ENCODE measurements at regions not wholly inside any gene's neighbourhood (a gene's known extent, or its start where the extent isn't known, plus 50 kb on each side); places are given as distances from the start of the nearest gene placed in this dataset.
"Not testable (repeated sequence)": the region's sequence is repeated elsewhere in the genome, so short reads cannot be mapped to it uniquely, and the experiment has no call there.

- DNase-seq (ENCODE audit: extremely low spot score): no peak
- ChIA-PET POLR2A (no interaction called here), CTCF (no interaction called here)
- TF ChIP-seq ELF4 (IDR thresholded peaks at IDR 0.05) (no peak), L3MBTL2 (conservative IDR thresholded peaks at IDR 0.05) (no peak), HDGF (IDR thresholded peaks at IDR 0.05; ENCODE audit: borderline replicate concordance) (no peak), FOXA1 (IDR thresholded peaks at IDR 0.05) (no peak), SUZ12 (IDR thresholded peaks at IDR 0.05) (no peak), TARDBP (IDR thresholded peaks at IDR 0.05) (no peak), FOXK2 (IDR thresholded peaks at IDR 0.05) (no peak)
Observed at GRCh38 chrX:98296129-98296528, 1412.4 kb downstream of the RPA4 start.

- POLR2A ChIA-PET: no interaction called here
- TF ChIP-seq PKNOX1 (IDR thresholded peaks at IDR 0.05) (no peak), FOXA1 (IDR thresholded peaks at IDR 0.05) (no peak), LEF1 (IDR thresholded peaks at IDR 0.05; ENCODE audit: borderline replicate concordance) (no peak), ELF4 (IDR thresholded peaks at IDR 0.05) (no peak), ZNF384 (IDR thresholded peaks at IDR 0.05) (no peak), BHLHE40 (IDR thresholded peaks at IDR 0.05; ENCODE audit: borderline replicate concordance) (no peak), TARDBP (IDR thresholded peaks at IDR 0.05) (no peak), SUZ12 (IDR thresholded peaks at IDR 0.05) (no peak), HDGF (IDR thresholded peaks at IDR 0.05; ENCODE audit: borderline replicate concordance) (no peak), SP1 (IDR thresholded peaks at IDR 0.05) (no peak), NFRKB (IDR thresholded peaks at IDR 0.05) (no peak), CTBP1 (IDR thresholded peaks at IDR 0.05; ENCODE audit: borderline replicate concordance) (no peak), FOXM1 (IDR thresholded peaks at IDR 0.05; ENCODE audit: borderline replicate concordance) (no peak), ARNT (IDR thresholded peaks at IDR 0.05) (no peak), FOXK2 (IDR thresholded peaks at IDR 0.05) (no peak), L3MBTL2 (conservative IDR thresholded peaks at IDR 0.05) (no peak)
- CTCF ChIA-PET: no interaction called here
- DNase-seq (ENCODE audit: extremely low spot score): no peak
Observed at GRCh38 chrX:98299785-98300184, 1416.1 kb downstream of the RPA4 start.

GRCh38 chrX:98300536-98300935, 1416.8 kb downstream of the RPA4 start:
- CTCF ChIA-PET; DNase-seq (ENCODE audit: extremely low spot score); POLR2A ChIA-PET: not testable (repeated sequence)

GRCh38 chrX:98331407-98331806, 1447.7 kb downstream of the RPA4 start:
- DNase-seq (ENCODE audit: extremely low spot score): no peak
- no peak for TF ChIP-seq HDGF (IDR thresholded peaks at IDR 0.05; ENCODE audit: borderline replicate concordance)
- no peak for TF ChIP-seq SP1 (IDR thresholded peaks at IDR 0.05)
- no peak for TF ChIP-seq FOXA1 (IDR thresholded peaks at IDR 0.05)
- no peak for TF ChIP-seq LEF1 (IDR thresholded peaks at IDR 0.05; ENCODE audit: borderline replicate concordance)
- no peak for TF ChIP-seq BHLHE40 (IDR thresholded peaks at IDR 0.05; ENCODE audit: borderline replicate concordance)
- no peak for TF ChIP-seq NFRKB (IDR thresholded peaks at IDR 0.05)
- no peak for TF ChIP-seq CTBP1 (IDR thresholded peaks at IDR 0.05; ENCODE audit: borderline replicate concordance)
- CTCF ChIA-PET: no interaction called here
- POLR2A ChIA-PET: no interaction called here

GRCh38 chrX:98338544-98338943, 1454.8 kb downstream of the RPA4 start:
- no peak for DNase-seq (ENCODE audit: extremely low spot score)
- ChIA-PET POLR2A (no interaction called here), CTCF (no interaction called here)
- TF ChIP-seq SUZ12 (IDR thresholded peaks at IDR 0.05): no peak
- no peak for TF ChIP-seq FOXA1 (IDR thresholded peaks at IDR 0.05)
- no peak for TF ChIP-seq TARDBP (IDR thresholded peaks at IDR 0.05)
- no peak for TF ChIP-seq ARNT (IDR thresholded peaks at IDR 0.05)

- no peak for DNase-seq (ENCODE audit: extremely low spot score)
- ChIA-PET CTCF (no interaction called here), POLR2A (no interaction called here)
- TF ChIP-seq ZNF384 (IDR thresholded peaks at IDR 0.05): no peak
- TF ChIP-seq PKNOX1 (IDR thresholded peaks at IDR 0.05): no peak
Observed at GRCh38 chrX:98350940-98351339, 1467.2 kb downstream of the RPA4 start.

GRCh38 chrX:98357146-98357545, 1473.4 kb downstream of the RPA4 start:
- ChIA-PET POLR2A (no interaction called here), CTCF (no interaction called here)
- no peak for TF ChIP-seq ARNT (IDR thresholded peaks at IDR 0.05)
- no peak for TF ChIP-seq LEF1 (IDR thresholded peaks at IDR 0.05; ENCODE audit: borderline replicate concordance)
- TF ChIP-seq HDGF (IDR thresholded peaks at IDR 0.05; ENCODE audit: borderline replicate concordance): no peak
- TF ChIP-seq SUZ12 (IDR thresholded peaks at IDR 0.05): no peak
- no peak for TF ChIP-seq FOXA1 (IDR thresholded peaks at IDR 0.05)
- no peak for TF ChIP-seq ELF4 (IDR thresholded peaks at IDR 0.05)
- no peak for TF ChIP-seq CTBP1 (IDR thresholded peaks at IDR 0.05; ENCODE audit: borderline replicate concordance)
- no peak for TF ChIP-seq FOXM1 (IDR thresholded peaks at IDR 0.05; ENCODE audit: borderline replicate concordance)
- TF ChIP-seq FOXK2 (IDR thresholded peaks at IDR 0.05): no peak
- TF ChIP-seq BHLHE40 (IDR thresholded peaks at IDR 0.05; ENCODE audit: borderline replicate concordance): no peak
- TF ChIP-seq NFRKB (IDR thresholded peaks at IDR 0.05): no peak
- TF ChIP-seq L3MBTL2 (conservative IDR thresholded peaks at IDR 0.05): no peak
- no peak for TF ChIP-seq ZNF384 (IDR thresholded peaks at IDR 0.05)
- TF ChIP-seq PKNOX1 (IDR thresholded peaks at IDR 0.05): no peak
- TF ChIP-seq TARDBP (IDR thresholded peaks at IDR 0.05): no peak
- no peak for TF ChIP-seq SP1 (IDR thresholded peaks at IDR 0.05)
- DNase-seq (ENCODE audit: extremely low spot score): no peak
